ENCODE measurements at regions not wholly inside any gene's neighbourhood (a gene's known extent, or its start where the extent isn't known, plus 50 kb on each side); places are given as distances from the start of the nearest gene placed in this dataset.

DNA sequence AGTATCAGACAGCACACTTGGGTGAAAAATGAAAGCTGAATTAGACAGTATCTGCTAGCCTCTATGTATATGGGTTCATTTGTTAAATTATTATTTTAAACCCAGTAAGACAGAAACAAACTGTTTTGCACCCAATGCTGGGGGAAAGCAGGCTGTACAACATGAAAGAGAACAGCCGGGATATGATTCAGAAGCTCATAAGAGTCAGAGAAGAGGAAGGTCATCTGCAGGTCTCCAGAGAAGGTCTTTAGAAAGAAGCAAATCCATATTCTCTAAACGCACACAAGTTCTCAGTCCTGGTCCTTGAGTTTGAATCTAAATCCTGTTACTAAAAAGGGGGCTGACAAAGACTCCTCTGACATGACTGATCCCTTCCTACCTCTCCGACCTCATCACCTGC, 155.1 kb downstream of the SIPA1L2 start:
- no peak for DNase-seq

- DNase-seq: no peak
These were observed 156.0 kb downstream of the SIPA1L2 start for GRCh38 chr1:232473900-232474299.

GRCh38 chr1:232473324-232473723, 156.6 kb downstream of the SIPA1L2 start:
- peak; percentile 72 for DNase-seq

- peak; percentile 72 for DNase-seq
These were observed 157.4 kb downstream of the SIPA1L2 start for GRCh38 chr1:232472485-232473041.

- peak; percentile 56 for DNase-seq
These were observed 158.7 kb downstream of the SIPA1L2 start for GRCh38 chr1:232471250-232471649.

DNA sequence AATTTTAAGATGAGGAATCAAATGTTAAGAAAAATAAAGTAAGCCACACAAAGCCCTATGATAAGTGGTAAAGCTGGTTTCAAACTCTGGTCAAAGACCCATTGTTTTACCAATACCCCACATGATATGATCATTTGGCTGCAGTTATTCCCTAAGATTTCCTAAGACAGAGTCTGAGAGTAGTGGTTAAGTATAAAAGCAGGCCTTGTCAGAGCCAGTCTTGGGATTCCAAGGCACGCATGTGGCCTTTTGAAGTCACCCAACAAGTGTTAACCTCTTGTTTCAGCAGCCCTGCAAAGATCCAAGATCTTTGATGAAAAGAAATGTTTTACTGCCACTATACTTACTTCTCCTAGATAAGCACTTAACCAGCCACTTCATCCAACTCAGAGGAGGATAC, 159.2 kb downstream of the SIPA1L2 start:
- no peak for DNase-seq

GRCh38 chr1:232468249-232468648, 161.7 kb downstream of the SIPA1L2 start:
- DNase-seq: no peak

GRCh38 chr1:232467073-232467760, 162.7 kb downstream of the SIPA1L2 start:
- no peak for DNase-seq

DNA sequence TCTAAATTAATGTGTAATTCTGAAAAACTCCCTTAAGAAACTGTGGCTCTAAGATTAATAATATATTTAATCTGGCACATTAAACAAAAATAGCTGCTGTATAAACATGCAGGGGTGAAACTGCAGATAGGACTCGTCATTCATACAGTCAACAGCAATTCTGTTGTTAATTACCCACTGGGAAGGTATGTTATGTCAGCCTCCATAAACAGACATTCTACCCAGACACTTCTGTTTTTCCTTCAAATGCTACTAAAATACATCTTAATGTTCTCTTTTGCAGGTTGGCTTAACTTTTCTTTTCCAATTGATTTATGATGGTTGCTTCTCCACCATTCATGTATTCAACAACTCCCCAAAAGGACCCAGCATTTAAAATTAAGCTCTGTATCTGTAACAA, 165.6 kb downstream of the SIPA1L2 start:
- no peak for DNase-seq

GRCh38 chr1:232463225-232463624, 166.7 kb downstream of the SIPA1L2 start:
- no peak for DNase-seq

- no peak for DNase-seq
These were observed 167.7 kb downstream of the SIPA1L2 start for GRCh38 chr1:232462213-232462612.

GRCh38 chr1:232459826-232460225, 170.1 kb downstream of the SIPA1L2 start:
- DNase-seq: peak; percentile 68

DNA sequence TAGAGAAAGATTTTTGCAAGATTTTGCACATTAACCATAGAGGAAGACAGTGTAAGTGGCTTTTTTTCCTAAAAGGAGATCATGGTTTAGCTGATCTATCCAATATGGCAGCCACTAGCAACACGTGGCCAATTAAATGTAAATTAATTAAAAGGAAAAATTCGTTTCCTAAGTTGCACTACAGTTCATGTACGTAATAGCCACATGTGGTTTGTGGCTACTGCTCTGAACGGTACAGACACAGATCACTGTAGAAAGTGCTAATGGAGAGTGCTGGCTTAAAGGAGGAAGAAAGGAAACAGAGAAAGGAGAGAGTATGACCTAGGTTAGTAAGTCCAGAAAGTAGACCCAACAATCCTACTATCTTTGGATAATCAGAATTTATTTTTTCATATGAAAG, 170.8 kb downstream of the SIPA1L2 start:
- DNase-seq: no peak

DNA sequence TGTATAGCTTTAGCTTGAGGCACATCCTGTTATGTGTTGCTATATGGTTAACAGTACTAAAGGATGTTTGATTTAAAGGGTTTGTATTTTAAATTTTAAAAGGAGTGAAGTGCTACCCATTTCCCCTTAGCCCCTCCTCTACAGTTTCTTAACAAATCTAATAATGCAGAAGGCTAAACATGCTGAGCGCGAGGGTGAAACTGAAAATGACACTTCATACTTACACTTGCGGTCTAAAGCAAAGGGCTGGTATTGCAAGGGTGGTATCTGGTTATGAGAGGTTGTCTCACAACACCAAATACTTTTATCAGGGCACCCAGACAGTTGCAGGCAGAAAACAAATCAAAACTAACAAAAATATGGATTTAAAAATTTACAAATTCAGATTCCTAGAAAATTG, 172.3 kb downstream of the SIPA1L2 start:
- no peak for DNase-seq

GRCh38 chr1:232456714-232457113, 173.2 kb downstream of the SIPA1L2 start:
- no peak for DNase-seq

DNA sequence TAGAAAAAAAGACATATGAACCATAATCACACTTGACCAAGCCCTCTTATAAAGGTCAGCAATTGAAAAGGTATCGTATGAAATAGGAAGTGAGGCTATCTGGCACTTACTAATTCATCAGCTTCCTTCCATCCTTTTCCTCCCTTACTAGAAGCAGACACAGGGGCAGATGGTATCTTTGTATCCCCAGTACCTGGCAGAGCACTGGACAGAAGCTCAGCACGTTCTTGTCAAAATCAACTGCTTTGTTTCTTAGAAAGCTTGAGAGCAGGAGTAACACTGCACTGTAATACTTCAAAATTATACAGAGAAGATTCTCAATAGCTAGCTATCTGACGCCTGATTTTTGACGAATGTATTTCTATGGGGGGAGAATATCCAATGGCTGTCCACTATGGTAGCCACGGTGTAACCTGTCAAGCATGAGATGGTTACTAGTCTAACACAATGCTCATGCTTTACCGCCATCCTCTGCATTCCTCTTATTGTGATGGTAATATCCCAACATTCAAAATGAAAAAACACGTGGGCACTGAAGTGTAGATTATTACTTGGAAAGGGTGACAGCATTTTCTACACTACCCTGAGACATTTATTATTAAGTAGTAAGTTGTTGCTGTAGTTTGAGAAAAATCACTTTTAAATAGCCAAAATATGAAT, 175.6 kb downstream of the SIPA1L2 start:
- DNase-seq: no peak

GRCh38 chr1:232452736-232453440, 177.0 kb downstream of the SIPA1L2 start:
- no peak for DNase-seq

DNA sequence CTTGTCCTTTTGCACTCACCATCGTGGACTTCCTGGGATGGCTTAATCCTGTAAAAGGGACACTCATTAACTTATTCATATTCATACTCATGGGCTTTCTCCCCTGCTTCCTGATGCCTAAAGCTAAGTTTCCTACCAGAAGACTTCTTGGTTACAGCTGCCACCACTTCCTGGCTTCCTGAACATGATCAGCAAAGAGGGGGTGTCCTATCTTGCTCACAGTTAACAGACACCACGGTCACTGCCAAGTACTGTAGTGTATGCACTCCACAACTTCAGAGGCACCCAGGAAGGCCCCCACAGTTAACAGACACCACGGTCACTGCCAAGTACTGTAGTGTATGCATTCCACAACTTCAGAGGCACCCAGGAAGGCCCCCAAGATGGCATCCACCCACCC, 177.8 kb downstream of the SIPA1L2 start:
- no peak for DNase-seq

- DNase-seq: no peak
These were observed 178.4 kb downstream of the SIPA1L2 start for GRCh38 chr1:232451506-232451905.

DNA sequence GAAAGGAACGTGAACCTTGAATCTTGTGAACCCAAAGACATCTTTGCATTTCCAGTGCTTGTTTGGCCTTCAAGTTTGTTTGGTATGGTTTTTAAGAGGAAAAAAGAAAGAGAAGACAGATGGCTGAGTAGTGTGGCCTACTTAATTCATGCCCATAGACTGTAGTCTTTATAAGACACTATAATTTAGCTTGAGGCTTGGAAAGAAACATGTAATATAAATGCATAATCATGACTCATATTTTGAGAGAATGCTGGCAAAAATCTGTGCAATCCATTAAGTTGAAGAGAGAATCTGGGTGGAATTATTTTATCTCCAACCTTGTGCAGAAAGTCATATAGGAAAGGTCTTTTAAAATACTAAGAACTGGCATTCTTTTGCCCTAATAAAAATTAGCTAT, 179.3 kb downstream of the SIPA1L2 start:
- DNase-seq: peak; percentile 30

DNA sequence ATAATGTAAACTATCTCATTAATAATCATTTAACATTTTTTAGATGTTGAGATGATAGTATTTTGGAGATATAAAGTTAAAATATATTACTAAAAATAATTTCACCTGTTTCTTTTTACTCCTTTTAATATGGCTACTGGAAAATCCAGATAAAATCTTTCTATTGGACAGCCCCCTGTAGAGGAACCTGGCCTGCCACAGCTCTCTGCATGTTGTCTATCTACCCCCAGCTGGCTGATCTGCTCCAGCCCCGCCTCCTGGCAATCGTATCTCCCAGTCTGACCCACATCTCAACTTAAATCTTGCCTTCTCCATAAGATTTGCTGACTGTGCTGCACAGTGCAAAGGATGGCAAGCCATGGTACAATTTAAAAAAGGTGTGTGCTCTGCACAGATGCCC, 182.8 kb downstream of the SIPA1L2 start:
- no peak for DNase-seq

GRCh38 chr1:232445361-232446106, 184.4 kb downstream of the SIPA1L2 start:
- DNase-seq: no peak

DNA sequence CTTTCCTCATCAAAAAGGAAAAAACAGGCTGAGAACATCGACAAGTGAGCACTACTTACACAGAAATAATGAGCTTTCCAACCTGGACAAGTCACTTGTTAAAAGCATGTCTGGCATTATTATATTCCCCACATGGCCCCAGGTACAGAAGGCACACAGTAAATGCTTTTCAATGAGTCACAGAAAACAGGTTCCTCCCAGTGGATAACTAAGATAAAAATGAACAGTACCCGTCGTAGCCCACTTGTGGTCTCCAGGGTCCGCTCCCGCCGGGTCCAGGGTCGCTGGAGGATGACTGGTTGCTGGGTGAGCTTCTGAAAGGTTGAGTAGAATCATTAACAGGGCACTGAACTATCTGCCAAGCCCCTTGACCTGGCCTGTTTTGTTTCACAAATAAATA, 186.6 kb downstream of the SIPA1L2 start:
- no peak for DNase-seq

Measured in EL (cell line).